H1 (cell line): ENCODE measurements at regions not wholly inside any gene's neighbourhood (a gene's known extent, or its start where the extent isn't known, plus 50 kb on each side); places are given as distances from the start of the nearest gene placed in this dataset.
"Not testable (repeated sequence)": the region's sequence is repeated elsewhere in the genome, so short reads cannot be mapped to it uniquely, and the experiment has no call there.

ENCODE experiments used
- CTCF ChIA-PET: fragments of 300-600 bp; sonication (Branson Sonifier 250); formaldehyde crosslinking; loops from one replicate; lab custom pipeline; 2021; ENCODE audit not compliant: partially characterized antibody; lab: Charles Lee
- POLR2A ChIA-PET: fragments of 300-600 bp; sonication (Branson Sonifier 250); formaldehyde crosslinking; loops from one replicate; lab custom pipeline; 2021; ENCODE audit warnings: inconsistent platforms; ENCODE audit not compliant: partially characterized antibody; lab: Charles Lee
- DNase-seq, 2 experiments: peaks; one replicate each; pipeline versions ENCODE4 v3.0.0 to v3.0.0-alpha.2; 2010 to 2022; ENCODE audit warnings: low spot score in 2 of 2, low read depth in 1 of 2, mixed read lengths in 1 of 2
- FAIRE-seq: peaks from 2 replicates; lab custom pipeline; 2011; peaks lifted over from hg19 to GRCh38; lab: Jason Lieb, UNC
- H2AFZ ChIP-seq: 2 replicates; pipeline ENCODE4 v1.8.1; 2012; ENCODE audit warnings: low read length, inconsistent platforms
- H2AK5ac ChIP-seq: 2 replicates; pipeline ENCODE4 v1.6.1; 2013; ENCODE audit warnings: low read depth, low read length
- H2BK120ac ChIP-seq: replicated peaks from 2 replicates; pipeline ENCODE3; 2013; ENCODE audit warnings: low read depth, low read length, inconsistent platforms
- H2BK12ac ChIP-seq: 2 replicates; pipeline ENCODE4 v1.6.1; 2013; ENCODE audit warnings: low read depth, low read length
- H2BK15ac ChIP-seq: 2 replicates; pipeline ENCODE4 v1.6.1; 2013; ENCODE audit warnings: low read length
- H2BK20ac ChIP-seq: 2 replicates; pipeline ENCODE4 v1.6.1; 2013; ENCODE audit warnings: low read length
- H2BK5ac ChIP-seq: 2 replicates; pipeline ENCODE4 v1.6.1; 2013; ENCODE audit warnings: low read depth, low read length
- H3K14ac ChIP-seq: 2 replicates; pipeline ENCODE4 v1.6.1; 2013; ENCODE audit warnings: inconsistent platforms; ENCODE audit not compliant: insufficient read length
- H3K18ac ChIP-seq: 2 replicates; pipeline ENCODE4 v1.6.1; 2013; ENCODE audit warnings: low read length; ENCODE audit errors: extremely low read depth
- H3K23ac ChIP-seq: 2 replicates; pipeline ENCODE4 v1.6.1; 2013; ENCODE audit warnings: inconsistent platforms; ENCODE audit not compliant: insufficient read length
- H3K23me2 ChIP-seq: 2 replicates; pipeline ENCODE4 v1.6.1; 2013; ENCODE audit warnings: low read depth, low read length
- H3K27ac ChIP-seq: 2 replicates; pipeline ENCODE4 v1.6.1; 2011; ENCODE audit warnings: low read depth, low read length, inconsistent platforms
- H3K27me3 ChIP-seq, 4 experiments: replicated peaks in 1 of 4; 1 replicate in 1 of 4; 2 replicates in 3 of 4; pipeline versions ENCODE4 v1.6.1 to v1.8.1; 2011 to 2013; ENCODE audit warnings: low read length in 3 of 4, mild to moderate bottlenecking in 3 of 4, inconsistent platforms in 2 of 4, mixed read lengths in 2 of 4, moderate library complexity in 1 of 4; ENCODE audit not compliant: control insufficient read depth in 3 of 4, insufficient read depth in 3 of 4; ENCODE audit errors: extremely low read depth in 1 of 4
- H3K36me3 ChIP-seq, 4 experiments: 2 replicates each; pipeline versions ENCODE4 v1.6.1 to v1.8.1; 2011 to 2013; ENCODE audit warnings: mild to moderate bottlenecking in 4 of 4, low read length in 3 of 4, moderate library complexity in 2 of 4, control low read depth in 1 of 4, inconsistent platforms in 1 of 4; ENCODE audit not compliant: insufficient read depth in 4 of 4, control insufficient read depth in 2 of 4
- H3K4ac ChIP-seq: replicated peaks from 2 replicates; pipeline ENCODE3; 2013; ENCODE audit warnings: low read length, low read depth, mixed read lengths, inconsistent platforms; ENCODE audit not compliant: insufficient read length
- H3K4me1 ChIP-seq, 4 experiments: replicated peaks in 1 of 4; 1 replicate in 1 of 4; 2 replicates in 3 of 4; pipeline versions ENCODE4 v1.6.1 to v1.8.1; 2011 to 2013; ENCODE audit warnings: low read length in 3 of 4, inconsistent platforms in 2 of 4, mixed read lengths in 1 of 4; ENCODE audit not compliant: insufficient read depth in 4 of 4, control insufficient read depth in 3 of 4
- H3K4me2 ChIP-seq, 2 experiments: 2 replicates each; pipeline versions ENCODE4 v1.6.1 to v1.8.1; 2011 to 2013; ENCODE audit warnings: low read depth in 2 of 2, low read length in 2 of 2, control low read depth in 1 of 2, inconsistent platforms in 1 of 2, mild to moderate bottlenecking in 1 of 2; ENCODE audit not compliant: insufficient read depth in 1 of 2
- H3K4me3 ChIP-seq, 4 experiments: fragments of 200-600, 300-600 bp in 1 of 4; sonication (generic), shearing (Covaris generic), sonication (Bioruptor Twin) in 1 of 4; 2 replicates each; pipeline versions ENCODE4 v1.5.1 to v1.8.1; 2011 to 2016; ENCODE audit warnings: low read length in 4 of 4, low read depth in 3 of 4, control low read depth in 2 of 4, inconsistent platforms in 2 of 4, mild to moderate bottlenecking in 2 of 4, mixed read lengths in 1 of 4, moderate library complexity in 1 of 4; ENCODE audit not compliant: insufficient read depth in 2 of 4; ENCODE audit errors: extremely low read depth in 1 of 4
- H3K56ac ChIP-seq: replicated peaks from 2 replicates; pipeline ENCODE3; 2013; ENCODE audit warnings: low read depth, mild to moderate bottlenecking, mixed read lengths, low read length, inconsistent platforms; ENCODE audit not compliant: insufficient read length
- H3K79me1 ChIP-seq: 2 replicates; pipeline ENCODE4 v1.6.1; 2013; ENCODE audit warnings: low read depth, low read length, control low read depth
- H3K79me2 ChIP-seq, 2 experiments: 2 replicates each; pipeline versions ENCODE4 v1.6.1 to v1.8.1; 2012 to 2013; ENCODE audit warnings: low read length in 2 of 2, mild to moderate bottlenecking in 2 of 2, inconsistent platforms in 1 of 2; ENCODE audit not compliant: insufficient read depth in 2 of 2, control insufficient read depth in 1 of 2
- H3K9ac ChIP-seq, 4 experiments: replicated peaks in 1 of 4; 1 replicate in 1 of 4; 2 replicates in 3 of 4; pipeline versions ENCODE4 v1.6.1 to v1.8.1; 2011 to 2013; ENCODE audit warnings: low read depth in 3 of 4, low read length in 3 of 4, control low read depth in 2 of 4, mild to moderate bottlenecking in 2 of 4, moderate library complexity in 2 of 4, inconsistent platforms in 1 of 4; ENCODE audit errors: extremely low read depth in 1 of 4
- H3K9me3 ChIP-seq, 2 experiments: 2 replicates each; pipeline versions ENCODE4 v1.6.1 to v1.8.1; 2012 to 2013; ENCODE audit warnings: mild to moderate bottlenecking in 2 of 2, moderate library complexity in 2 of 2, control low read depth in 1 of 2, inconsistent platforms in 1 of 2, low read depth in 1 of 2, low read length in 1 of 2, mixed read lengths in 1 of 2; ENCODE audit not compliant: insufficient read depth in 2 of 2
- H4K20me1 ChIP-seq, 2 experiments: replicated peaks in 1 of 2; 2 replicates each; pipeline versions ENCODE3 to v1.8.1; 2011 to 2013; ENCODE audit warnings: inconsistent platforms in 2 of 2, low read length in 2 of 2, mild to moderate bottlenecking in 1 of 2; ENCODE audit not compliant: insufficient read depth in 2 of 2, control insufficient read depth in 1 of 2
- H4K5ac ChIP-seq: 2 replicates; pipeline ENCODE4 v1.6.1; 2013; ENCODE audit warnings: low read length, low read depth, mixed read lengths, inconsistent platforms; ENCODE audit not compliant: insufficient read length
- H4K8ac ChIP-seq: 2 replicates; pipeline ENCODE4 v1.8.0; 2013; ENCODE audit warnings: mild to moderate bottlenecking, moderate library complexity, low read length, inconsistent platforms; ENCODE audit not compliant: insufficient read depth; ENCODE audit errors: extremely low read depth
- H4K91ac ChIP-seq: replicated peaks from 2 replicates; pipeline ENCODE3; 2013; ENCODE audit warnings: low read length, mixed read lengths, inconsistent platforms; ENCODE audit not compliant: insufficient read length
- WGBS, 2 experiments: shearing (Covaris generic) in 1 of 2; methylation state at CpG; one replicate each; pipeline versions ENCODE4 v1.1.6 to v1.1.7; 2013 to 2015; ENCODE audit warnings: low lambda C conversion rate in 2 of 2, mixed read lengths in 2 of 2, inconsistent platforms in 1 of 2, low coverage in 1 of 2, missing lambda C conversion rate in 1 of 2; ENCODE audit not compliant: insufficient replicate concordance in 2 of 2, insufficient coverage in 1 of 2, insufficient read length in 1 of 2; ENCODE audit errors: extremely low coverage in 1 of 2, missing lambda C conversion rate in 1 of 2; 5-methylcytosine and 5-hydroxymethylcytosine counted together

- H2BK120ac ChIP-seq, H3K23ac ChIP-seq, CTCF ChIA-PET, H2BK12ac ChIP-seq, H3K4ac ChIP-seq, H3K36me3 ChIP-seq, H3K56ac ChIP-seq, H2BK15ac ChIP-seq, H3K27me3 ChIP-seq, H3K23me2 ChIP-seq, H3K79me2 ChIP-seq, H4K91ac ChIP-seq, H2AK5ac ChIP-seq, H3K14ac ChIP-seq, H3K79me1 ChIP-seq, H2AFZ ChIP-seq, H4K20me1 ChIP-seq, H3K4me3 ChIP-seq, H3K4me1 ChIP-seq, H3K9me3 ChIP-seq, H4K8ac ChIP-seq, H3K9ac ChIP-seq: not testable (repeated sequence)
- peak in 1 of 2 experiments; percentile 55 for DNase-seq
- POLR2A ChIA-PET, result interaction anchor here (0.6 to 1.5 kb wide), 2 partner anchors 13 to 1316 kb away, joined by 3 to 4 read pairs; no protein-coding TSS in a partner anchor
- H3K4me2 ChIP-seq, result peak overlapping the region; percentile 38 to 49; a peak in 3 of 4 replicates
- 23% methylated on average over 16 of the region's 16 CpGs; no CpG with 5 or more reads in 1 of the 2 experiments for WGBS, 2 experiments
- 0 out of 2 replicates have a peak overlapping the region, but pooled peaks have one; percentile 61 for H2BK20ac ChIP-seq
- FAIRE-seq, result peak; percentile 68
- peak overlapping the region; percentile 78; the same call in 1 of the 2 replicates for H3K18ac ChIP-seq
- peak overlapping the region; percentile 80 for H4K5ac ChIP-seq
- H3K27ac ChIP-seq, result peak overlapping the region; percentile 58; the same call in 1 of the 2 replicates
- peak overlapping the region; percentile 93; the same call in 1 of the 2 replicates for H2BK5ac ChIP-seq
These were observed 105.4 kb upstream of the LDB2 start for GRCh38 chr4:17003606-17004392.
